ENCODE measurements at regions not wholly inside any gene's neighbourhood (a gene's known extent, or its start where the extent isn't known, plus 50 kb on each side); places are given as distances from the start of the nearest gene placed in this dataset.

DNA sequence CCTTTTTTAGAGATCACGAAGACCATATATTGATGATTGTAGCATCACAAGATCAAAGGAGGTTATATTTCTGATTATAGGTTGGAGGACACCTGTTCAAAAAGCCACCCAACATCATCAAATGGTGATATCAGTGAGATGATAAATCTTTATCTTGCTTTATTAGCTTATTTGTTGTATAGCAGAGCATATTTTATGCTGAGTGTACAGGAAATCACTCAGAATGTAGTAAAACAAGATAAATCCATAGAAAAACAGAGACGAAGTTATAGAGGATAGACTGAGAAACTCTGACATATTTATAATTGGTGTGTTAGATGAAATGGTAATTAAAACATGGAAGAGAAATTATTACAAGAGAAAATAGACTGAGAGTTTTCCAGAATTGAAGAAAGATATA is 69.8 kb upstream of the DMAC1 start:
- DNase-seq (ENCODE audit: low read depth) = no peak

DNA sequence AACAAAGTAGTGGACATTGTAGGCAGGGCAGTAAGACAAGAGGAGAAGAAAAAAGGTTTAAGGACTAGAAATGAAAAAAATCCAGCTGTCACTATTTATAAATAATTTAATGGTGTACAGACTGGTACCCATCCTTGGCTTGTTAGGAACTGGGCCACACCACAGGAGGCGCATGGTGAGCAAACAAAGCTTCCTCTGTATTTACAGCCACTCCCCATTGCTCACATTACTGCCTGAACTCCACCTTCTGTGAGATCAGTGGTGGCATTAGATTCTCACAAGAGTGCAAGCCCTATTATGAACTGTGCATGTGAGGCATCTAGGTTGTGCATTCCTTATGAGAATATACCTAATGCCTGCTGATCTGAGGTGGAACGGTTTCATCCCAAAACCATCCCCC is 62.6 kb upstream of the DMAC1 start:
- no peak for DNase-seq (ENCODE audit: low read depth)

DNA sequence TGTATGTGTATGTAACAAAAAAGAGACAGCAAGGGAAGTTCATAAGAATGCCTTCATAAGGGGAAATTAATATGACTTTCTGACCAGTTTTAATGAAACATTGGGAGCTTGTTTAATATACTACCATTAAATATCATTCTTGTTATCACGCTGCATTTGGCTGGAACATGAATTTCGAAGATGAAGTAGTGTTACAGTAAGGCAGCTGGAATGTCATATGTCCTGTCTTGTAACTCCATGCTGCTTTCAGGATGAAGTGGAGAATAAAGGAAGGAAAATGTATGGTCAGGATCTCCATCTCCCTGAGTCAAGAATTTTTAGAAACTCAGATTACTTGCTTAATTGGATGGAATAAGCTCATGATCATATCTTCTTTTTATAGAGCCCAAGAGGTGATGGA is 61.5 kb upstream of the DMAC1 start:
- no peak for DNase-seq (ENCODE audit: low read depth)

- no peak for DNase-seq (ENCODE audit: low read depth)
Observed at GRCh38 chr9:7860335-7860709, 60.7 kb upstream of the DMAC1 start.

DNA sequence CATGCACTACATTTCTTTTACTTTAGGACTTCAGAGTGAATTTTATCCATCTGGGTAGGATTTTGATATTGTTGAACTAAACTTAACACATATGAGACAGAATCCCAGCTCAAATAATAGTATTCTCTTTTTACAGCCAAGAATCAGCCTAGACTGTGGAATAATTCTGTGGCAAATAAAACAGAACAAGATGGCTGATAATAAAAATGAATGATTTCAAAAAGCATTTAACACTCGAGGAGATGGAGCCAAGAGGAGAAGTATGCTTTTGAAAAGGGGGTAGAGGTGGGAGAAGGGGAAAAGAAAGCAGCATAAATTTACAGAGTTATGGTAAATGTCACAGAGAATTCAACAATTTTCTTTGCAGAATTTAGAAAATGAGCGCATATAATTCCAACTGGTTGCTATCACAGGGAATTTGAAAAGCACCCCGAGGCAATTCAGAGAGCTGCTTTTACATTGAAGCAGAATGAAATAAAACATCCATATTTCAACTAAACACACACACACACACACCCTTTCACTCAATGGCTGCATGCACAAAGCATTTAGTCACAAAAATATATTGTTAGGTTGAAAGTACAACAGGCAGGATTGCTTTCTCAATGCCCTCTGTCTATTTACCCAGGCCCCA is 60.2 kb upstream of the DMAC1 start:
- DNase-seq (ENCODE audit: low read depth) = no peak

DNA sequence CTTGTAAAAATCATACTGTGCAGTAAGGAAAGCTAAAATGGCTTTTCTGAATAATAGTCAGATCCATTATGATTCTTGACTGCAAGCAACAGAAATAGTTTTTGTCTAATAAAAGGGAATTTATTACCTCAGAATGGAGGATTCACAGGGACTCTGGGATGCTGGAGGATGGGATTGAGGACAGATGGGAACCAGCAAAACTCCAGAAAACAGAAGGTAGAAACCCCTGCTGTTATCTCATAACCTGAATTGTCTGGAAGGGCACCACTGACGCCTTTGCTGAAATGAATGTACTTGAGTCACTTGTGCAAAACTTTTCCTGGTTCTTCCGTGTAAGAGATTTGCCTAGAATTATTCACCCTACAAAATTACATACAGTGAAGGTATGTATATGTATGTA is 58.6 kb upstream of the DMAC1 start:
- no peak for DNase-seq (ENCODE audit: low read depth)

- no peak for DNase-seq (ENCODE audit: low read depth)
Observed at GRCh38 chr9:7854763-7855162, 55.2 kb upstream of the DMAC1 start.

Data from stimulated activated CD8-positive, alpha-beta memory T cell treated with anti-CD3 and anti-CD28 coated beads, Interleukin-4, amount 100 ng/mL, for 24 hours (primary cell).